HG03139 (cell line): ENCODE measurements at regions not wholly inside any gene's neighbourhood (a gene's known extent, or its start where the extent isn't known, plus 50 kb on each side); places are given as distances from the start of the nearest gene placed in this dataset.
"Not testable (repeated sequence)": the region's sequence is repeated elsewhere in the genome, so short reads cannot be mapped to it uniquely, and the experiment has no call there.

Experiments
- ATAC-seq: cut with Tn5 transposase; IDR thresholded peaks from one replicate; pipeline ENCODE4 v1.9.1; 2021; ENCODE audit not compliant: unreplicated experiment

DNA sequence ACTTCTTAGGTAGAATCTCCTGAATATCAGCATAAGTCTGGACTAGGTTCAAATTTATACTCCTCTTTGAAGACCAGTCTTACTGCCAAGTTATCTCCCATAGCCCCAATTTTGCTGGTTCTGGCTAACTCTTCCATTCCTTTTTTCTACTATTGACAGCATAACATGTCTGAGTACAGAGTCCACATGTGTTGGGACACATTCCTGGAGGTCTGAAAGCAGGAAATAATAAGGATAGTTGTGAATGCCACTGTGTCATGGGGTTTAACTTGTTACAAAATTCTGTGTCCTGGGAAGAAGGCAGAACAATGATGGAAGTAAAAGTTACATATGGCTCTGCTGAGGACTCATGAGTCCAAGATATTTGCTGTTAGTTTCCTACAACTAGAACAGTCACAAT, 57.4 kb upstream of the ZBTB20 start:
- ATAC-seq, result no peak

GRCh38 chr3:115208066-115208750, 61.1 kb upstream of the ZBTB20 start:
- no peak for ATAC-seq

- no peak for ATAC-seq
These were observed 64.9 kb upstream of the ZBTB20 start for GRCh38 chr3:115211810-115212492.

DNA sequence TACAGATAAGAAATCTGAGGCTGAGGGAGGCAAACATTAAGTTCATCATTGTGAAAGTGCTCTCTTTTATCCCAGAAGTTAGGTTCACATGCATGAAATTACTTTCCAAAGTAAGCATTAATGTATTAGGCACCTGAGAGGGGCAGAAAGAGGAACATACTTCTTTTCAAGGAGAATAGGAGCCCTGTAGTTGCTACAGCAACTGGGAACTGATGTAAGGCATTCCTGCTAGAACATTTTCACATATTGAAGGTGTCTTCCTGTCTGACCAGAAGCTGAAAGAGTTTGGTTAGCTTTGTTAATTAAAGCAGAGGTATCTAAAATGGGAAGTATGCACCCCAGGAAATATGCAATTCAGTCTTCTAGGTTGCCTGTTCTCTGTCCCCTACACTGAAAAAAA, 65.5 kb upstream of the ZBTB20 start:
- no peak for ATAC-seq

GRCh38 chr3:115213052-115213451, 66.0 kb upstream of the ZBTB20 start:
- not testable (repeated sequence) for ATAC-seq

GRCh38 chr3:115217292-115217677, 70.2 kb upstream of the ZBTB20 start:
- no peak for ATAC-seq

GRCh38 chr3:115217678-115218451, 70.8 kb upstream of the ZBTB20 start:
- no peak for ATAC-seq

DNA sequence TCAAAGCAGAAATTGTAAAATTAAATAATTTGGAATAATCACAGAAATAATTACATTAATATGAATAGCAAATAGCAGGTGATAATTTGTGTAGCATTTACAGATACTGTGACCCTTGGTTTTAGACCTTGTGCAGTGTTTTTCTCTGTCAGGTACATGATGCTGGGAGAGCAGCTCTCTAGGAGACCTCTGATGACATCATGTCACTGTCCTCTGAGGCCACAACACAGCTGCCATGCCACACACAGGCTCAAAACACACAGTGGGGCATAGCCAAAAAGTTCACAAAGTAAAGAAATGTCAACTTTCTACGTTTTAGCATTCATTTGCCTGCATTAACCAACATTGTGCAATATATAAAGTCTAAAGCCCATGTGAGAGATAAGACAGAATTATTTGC, 71.8 kb upstream of the ZBTB20 start:
- no peak for ATAC-seq

- ATAC-seq, result no peak
These were observed 77.6 kb upstream of the ZBTB20 start for GRCh38 chr3:115224687-115225086.

- ATAC-seq, result no peak
These were observed 79.9 kb upstream of the ZBTB20 start for GRCh38 chr3:115226844-115227445.

- no peak for ATAC-seq
These were observed 80.4 kb upstream of the ZBTB20 start for GRCh38 chr3:115227461-115227860.

GRCh38 chr3:115228266-115228665, 81.2 kb upstream of the ZBTB20 start:
- ATAC-seq, result no peak

DNA sequence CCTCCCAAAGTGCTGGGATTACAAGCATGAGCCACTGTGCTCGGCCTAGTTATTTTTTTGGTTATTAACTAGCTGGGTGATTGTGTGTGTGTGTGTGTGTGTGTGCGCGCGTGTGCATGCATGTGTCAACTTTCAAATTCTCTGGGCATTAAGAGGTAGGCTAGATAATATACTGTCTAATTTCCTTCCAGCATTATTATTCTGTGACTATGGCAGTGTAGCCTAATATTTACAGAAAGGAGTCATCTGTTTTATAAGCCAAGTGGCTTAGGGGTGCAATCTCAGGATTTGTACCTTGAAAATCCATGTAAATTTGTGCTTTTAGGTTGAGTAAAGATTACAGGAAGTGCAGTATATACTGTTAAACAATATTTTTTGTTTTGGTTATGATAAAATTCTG, 85.1 kb upstream of the ZBTB20 start:
- ATAC-seq, result no peak

DNA sequence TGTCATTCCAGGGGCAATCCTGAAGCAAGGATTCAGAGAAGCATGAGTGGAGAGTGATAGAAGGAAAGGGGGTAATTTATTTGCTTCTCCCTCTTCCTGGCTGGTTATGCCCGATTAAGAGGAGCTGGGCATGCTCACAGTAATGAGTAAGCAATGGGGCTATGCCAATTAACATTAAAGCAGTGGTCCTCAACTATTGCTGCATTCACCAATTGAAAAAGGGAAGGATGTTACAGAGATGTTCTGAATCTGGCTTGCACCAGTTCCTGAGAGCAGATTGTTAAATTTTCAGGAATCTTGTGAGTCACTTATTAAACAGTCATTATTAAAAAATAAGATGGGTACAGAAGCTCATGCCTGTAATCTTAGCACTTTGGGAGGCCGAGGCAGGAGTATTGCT, 85.9 kb upstream of the ZBTB20 start:
- ATAC-seq, result no peak

DNA sequence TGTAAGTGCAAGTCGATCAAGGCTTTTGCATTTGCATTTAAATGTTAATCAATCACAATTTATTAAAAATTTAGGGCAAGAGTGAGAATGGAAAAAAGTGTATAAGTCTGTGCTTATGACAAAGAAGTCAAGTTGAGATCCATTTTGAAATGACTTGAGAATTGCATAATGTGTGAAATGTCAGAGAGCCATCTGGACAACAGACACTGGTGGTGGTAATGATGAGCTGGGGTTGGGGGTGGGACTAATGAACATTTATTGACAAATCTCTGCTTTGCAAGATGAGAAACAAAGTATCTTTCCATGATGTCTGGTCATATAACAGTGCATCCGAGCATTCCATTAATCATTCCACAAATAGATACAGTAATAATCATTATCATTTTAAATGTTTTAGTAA, 89.4 kb upstream of the ZBTB20 start:
- ATAC-seq, result no peak

GRCh38 chr3:115239717-115240116, 92.6 kb upstream of the ZBTB20 start:
- no peak for ATAC-seq

DNA sequence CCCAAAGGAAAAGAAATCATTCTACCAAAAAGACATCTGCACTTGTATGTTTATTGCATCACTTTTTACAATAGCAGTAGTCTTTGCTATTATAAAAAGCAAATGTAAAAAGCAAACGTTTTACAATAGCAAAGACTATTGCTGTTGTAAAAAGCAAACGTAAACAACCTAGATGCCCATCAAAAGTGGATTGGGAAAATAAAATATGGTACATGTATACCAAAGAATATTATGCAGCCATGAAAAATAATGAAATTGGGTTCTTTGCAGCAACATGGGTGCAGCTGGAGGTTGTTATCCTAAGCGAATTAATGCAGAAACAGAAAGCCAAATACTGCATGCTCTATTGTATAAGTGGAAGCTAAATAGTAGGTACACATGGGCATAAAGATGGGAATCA, 97.3 kb upstream of the ZBTB20 start:
- no peak for ATAC-seq

GRCh38 chr3:115245438-115245837, 98.3 kb upstream of the ZBTB20 start:
- ATAC-seq, result no peak

DNA sequence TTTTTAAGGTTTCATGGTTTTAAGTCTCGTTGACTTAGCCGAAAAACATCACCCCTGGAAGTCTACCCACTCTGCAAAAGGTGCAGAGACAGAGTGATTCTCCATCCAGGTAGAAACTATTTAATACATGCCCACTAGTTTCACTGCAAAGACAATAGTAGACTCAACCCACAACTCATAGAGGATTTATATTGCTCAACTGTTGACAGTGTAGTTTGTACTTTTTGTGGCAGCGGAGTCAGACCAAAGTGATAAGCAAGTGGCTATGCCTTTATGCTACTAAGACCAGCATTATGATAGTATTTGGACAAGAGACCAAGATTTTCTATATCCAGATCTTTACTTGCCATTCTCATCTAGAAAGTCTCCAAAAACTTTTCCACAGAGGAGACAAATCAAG, 98.8 kb upstream of the ZBTB20 start:
- ATAC-seq, result no peak

GRCh38 chr3:115246461-115247020, 99.5 kb upstream of the ZBTB20 start:
- no peak for ATAC-seq

GRCh38 chr3:115248274-115248673, 101.2 kb upstream of the ZBTB20 start:
- ATAC-seq, result no peak
